ENCODE measurements at regions not wholly inside any gene's neighbourhood (a gene's known extent, or its start where the extent isn't known, plus 50 kb on each side); places are given as distances from the start of the nearest gene placed in this dataset.
"Not testable (repeated sequence)": the region's sequence is repeated elsewhere in the genome, so short reads cannot be mapped to it uniquely, and the experiment has no call there.

DNA sequence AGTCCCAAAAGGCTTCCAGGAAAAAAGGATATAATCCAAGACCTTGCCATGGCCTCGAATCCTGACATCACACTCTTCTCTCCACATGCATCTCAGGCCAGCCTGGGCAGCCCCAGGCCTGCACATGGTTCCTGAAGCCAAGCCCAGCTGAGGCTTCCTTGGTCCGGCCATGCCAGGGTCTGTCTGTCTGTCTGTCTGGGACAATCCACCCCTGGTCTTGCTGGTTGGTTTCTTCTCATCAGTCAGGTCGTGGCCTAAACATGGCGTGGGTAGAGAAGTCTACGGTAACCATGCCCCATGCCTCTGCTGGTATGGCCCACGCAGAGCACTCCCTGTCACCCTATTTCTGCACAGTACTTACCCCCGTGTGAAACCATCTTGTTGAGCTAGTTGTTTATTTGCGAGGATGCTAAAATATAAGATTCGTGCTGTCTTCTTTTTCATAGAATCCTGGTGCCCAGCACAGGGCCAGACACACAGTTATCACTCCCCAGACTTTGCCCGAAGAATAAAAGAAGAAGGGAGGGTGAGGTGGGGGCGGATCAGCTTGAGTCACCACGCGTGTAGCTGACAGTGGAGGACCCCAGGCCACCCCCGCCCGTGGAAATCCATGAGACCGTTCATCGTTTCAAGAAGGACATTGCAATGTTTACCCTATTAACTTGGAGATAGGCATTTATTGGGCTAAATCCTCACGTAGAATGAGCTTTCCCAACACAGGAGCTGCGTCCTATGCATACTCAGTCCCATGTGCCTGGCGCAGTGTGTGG, 107.2 kb downstream of the RNASET2 start:
- Histone ChIP-seq H3K9me3 (ENCODE audit: control insufficient read depth, low read depth, low read length) (no peaks in the 10 kb centered on the region), H4K8ac (replicated peaks; ENCODE audit: insufficient read length, low read depth, low read length) (no peak overlapping the region), H3K56ac (ENCODE audit: insufficient read length, low read depth, low read length) (no peak overlapping the region), H3K18ac (ENCODE audit: insufficient read length, low read depth, low read length) (no peak overlapping the region), H2BK5ac (ENCODE audit: insufficient read length, low read length) (no peak overlapping the region), H2AFZ (ENCODE audit: low read length) (no peak overlapping the region), H2BK120ac (ENCODE audit: low read depth, low read length, poor library complexity, severe bottlenecking) (no peak overlapping the region), H3K23me2 (ENCODE audit: insufficient read length, low read depth, low read length, poor library complexity, severe bottlenecking) (no peaks in the 10 kb centered on the region), H3K14ac (ENCODE audit: insufficient read depth, low read length) (no peak overlapping the region; the same call in 1 of the 2 replicates), H4K5ac (ENCODE audit: insufficient read length, low read depth, low read length) (no peak overlapping the region), H3K23ac (ENCODE audit: insufficient read length, low read depth, low read length) (no peak overlapping the region), H4K91ac (ENCODE audit: insufficient read length, low read depth, low read length) (no peak overlapping the region), H3T11ph (ENCODE audit: low read length) (no peak overlapping the region), H2BK20ac (ENCODE audit: low read depth, low read length, poor library complexity, severe bottlenecking) (no peak overlapping the region), H2BK15ac (ENCODE audit: low read depth, low read length) (no peak overlapping the region), H3K4ac (ENCODE audit: low read depth, low read length) (no peak overlapping the region), H3K79me1 (ENCODE audit: insufficient read depth, low read depth, low read length, poor library complexity, severe bottlenecking) (no peaks in the 10 kb centered on the region), H3K9ac (ENCODE audit: extremely low read depth, insufficient read length, low read length) (no peak overlapping the region), H2AK5ac (ENCODE audit: insufficient read length, low read length) (no peak overlapping the region), H2BK12ac (ENCODE audit: insufficient read length, low read depth, low read length) (no peak overlapping the region), H3K27ac (ENCODE audit: insufficient read length, low read depth, low read length) (no peak overlapping the region), H3K27me3 (ENCODE audit: insufficient read depth, low read length) (no peaks in the 10 kb centered on the region), H3K79me2 (ENCODE audit: insufficient read depth, low read length) (no peaks in the 10 kb centered on the region), H4K20me1 (ENCODE audit: control insufficient read depth, insufficient read depth, insufficient read length) (no peaks in the 10 kb centered on the region), H3K4me1 (ENCODE audit: insufficient read depth, low read length) (no peaks in the 10 kb centered on the region; the same call in 1 of the 2 replicates), H3K4me2 (ENCODE audit: insufficient read depth, insufficient read length, low read length) (no peak overlapping the region)
- Mint-ChIP-seq H3K36me3 (ENCODE audit: insufficient read depth in 1 of 3, low read depth in 3 of 3) (peaks cover 0 to 3% (median 0%) of the 10 kb centered on the region in 3 experiments; a peak in 2 of 7 replicates), H3K9me3 (no peaks in the 10 kb centered on the region; a peak in 1 of 5 replicates), H3K4me1 (peaks cover 2 to 3% of the 10 kb centered on the region in 2 experiments; a peak in 1 of 4 replicates), H3K27ac (no peak overlapping the region), H3K4me3 (no peak overlapping the region), H3K27me3 (ENCODE audit: low read depth) (no peaks in the 10 kb centered on the region; the same call in 1 of the 2 replicates)
- TF ChIP-seq, protein P1, sequence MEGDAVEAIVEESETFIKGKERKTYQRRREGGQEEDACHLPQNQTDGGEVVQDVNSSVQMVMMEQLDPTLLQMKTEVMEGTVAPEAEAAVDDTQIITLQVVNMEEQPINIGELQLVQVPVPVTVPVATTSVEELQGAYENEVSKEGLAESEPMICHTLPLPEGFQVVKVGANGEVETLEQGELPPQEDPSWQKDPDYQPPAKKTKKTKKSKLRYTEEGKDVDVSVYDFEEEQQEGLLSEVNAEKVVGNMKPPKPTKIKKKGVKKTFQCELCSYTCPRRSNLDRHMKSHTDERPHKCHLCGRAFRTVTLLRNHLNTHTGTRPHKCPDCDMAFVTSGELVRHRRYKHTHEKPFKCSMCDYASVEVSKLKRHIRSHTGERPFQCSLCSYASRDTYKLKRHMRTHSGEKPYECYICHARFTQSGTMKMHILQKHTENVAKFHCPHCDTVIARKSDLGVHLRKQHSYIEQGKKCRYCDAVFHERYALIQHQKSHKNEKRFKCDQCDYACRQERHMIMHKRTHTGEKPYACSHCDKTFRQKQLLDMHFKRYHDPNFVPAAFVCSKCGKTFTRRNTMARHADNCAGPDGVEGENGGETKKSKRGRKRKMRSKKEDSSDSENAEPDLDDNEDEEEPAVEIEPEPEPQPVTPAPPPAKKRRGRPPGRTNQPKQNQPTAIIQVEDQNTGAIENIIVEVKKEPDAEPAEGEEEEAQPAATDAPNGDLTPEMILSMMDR (conservative IDR thresholded peaks at IDR 0.05) = no peak
- no CpG with 5 or more reads among the region's 20 CpGs for WGBS (ENCODE audit: extremely low coverage, insufficient read length, low lambda C conversion rate)
- DNase-seq = no peak

DNA sequence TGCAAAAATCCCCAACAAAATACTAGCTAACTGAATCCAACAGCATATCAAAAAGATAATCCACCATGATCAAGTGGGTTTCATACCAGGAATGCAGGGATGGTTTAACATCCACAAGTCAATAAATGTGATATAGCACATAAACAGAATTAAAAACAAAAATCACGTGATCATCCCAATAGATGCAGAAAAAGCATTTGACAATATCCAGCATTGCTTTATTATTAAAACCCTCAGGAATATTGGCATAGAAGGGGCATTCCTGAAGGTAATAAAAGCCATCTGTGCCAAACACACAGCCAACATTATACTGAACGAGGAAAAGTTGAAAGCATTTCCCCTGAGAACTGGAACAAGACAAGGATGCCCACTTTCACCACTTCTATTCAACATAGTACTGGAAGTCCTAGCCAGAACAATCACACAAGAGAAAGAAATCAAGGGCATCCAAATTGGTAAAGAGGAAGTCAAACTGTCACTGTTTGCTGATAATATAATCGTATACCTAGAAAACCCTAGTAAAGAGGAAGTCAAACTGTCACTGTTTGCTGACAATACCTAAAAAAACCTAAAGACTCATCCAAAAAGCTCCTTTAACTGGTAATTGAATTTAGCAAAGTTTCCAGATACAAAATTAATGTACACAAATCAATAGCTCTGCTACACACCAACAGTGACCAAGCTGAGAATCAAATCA, 109.8 kb downstream of the RNASET2 start:
- not testable (repeated sequence) for H3K14ac ChIP-seq (ENCODE audit: insufficient read depth, low read length); H2AK5ac ChIP-seq (ENCODE audit: insufficient read length, low read length); H3K9me3 Mint-ChIP-seq; H3K4me2 ChIP-seq (ENCODE audit: insufficient read depth, insufficient read length, low read length); H3K27ac ChIP-seq (ENCODE audit: insufficient read length, low read depth, low read length); H2BK120ac ChIP-seq (ENCODE audit: low read depth, low read length, poor library complexity, severe bottlenecking); H3K4me1 Mint-ChIP-seq; H3K36me3 Mint-ChIP-seq (ENCODE audit: insufficient read depth in 1 of 3, low read depth in 3 of 3); DNase-seq; H4K91ac ChIP-seq (ENCODE audit: insufficient read length, low read depth, low read length); H3K4me3 Mint-ChIP-seq; H3K18ac ChIP-seq (ENCODE audit: insufficient read length, low read depth, low read length); H2BK5ac ChIP-seq (ENCODE audit: insufficient read length, low read length); H3K4ac ChIP-seq (ENCODE audit: low read depth, low read length); H2BK20ac ChIP-seq (ENCODE audit: low read depth, low read length, poor library complexity, severe bottlenecking); H2AFZ ChIP-seq (ENCODE audit: low read length); H3K4me1 ChIP-seq (ENCODE audit: insufficient read depth, low read length); H3K79me2 ChIP-seq (ENCODE audit: insufficient read depth, low read length); H4K20me1 ChIP-seq (ENCODE audit: control insufficient read depth, insufficient read depth, insufficient read length); H2BK15ac ChIP-seq (ENCODE audit: low read depth, low read length); H4K5ac ChIP-seq (ENCODE audit: insufficient read length, low read depth, low read length); H3K9me3 ChIP-seq (ENCODE audit: control insufficient read depth, low read depth, low read length); H3K27me3 ChIP-seq (ENCODE audit: insufficient read depth, low read length); H3K27me3 Mint-ChIP-seq (ENCODE audit: low read depth); H3T11ph ChIP-seq (ENCODE audit: low read length); H4K8ac ChIP-seq (replicated peaks; ENCODE audit: insufficient read length, low read depth, low read length); H3K9ac ChIP-seq (ENCODE audit: extremely low read depth, insufficient read length, low read length); H3K79me1 ChIP-seq (ENCODE audit: insufficient read depth, low read depth, low read length, poor library complexity, severe bottlenecking); H3K56ac ChIP-seq (ENCODE audit: insufficient read length, low read depth, low read length); H3K27ac Mint-ChIP-seq; H2BK12ac ChIP-seq (ENCODE audit: insufficient read length, low read depth, low read length); H3K23me2 ChIP-seq (ENCODE audit: insufficient read length, low read depth, low read length, poor library complexity, severe bottlenecking); H3K23ac ChIP-seq (ENCODE audit: insufficient read length, low read depth, low read length)
- WGBS (ENCODE audit: extremely low coverage, insufficient read length, low lambda C conversion rate) = no CpG with 5 or more reads among the region's 3 CpGs

All from H9 (cell line).